GM12878 (cell line): ENCODE measurements at regions not wholly inside any gene's neighbourhood (a gene's known extent, or its start where the extent isn't known, plus 50 kb on each side); places are given as distances from the start of the nearest gene placed in this dataset.

Experiments used
- ATAC-seq: fragments of 200-7000 bp; cut with Tn5 transposase; 3 replicates; pipeline ENCODE4 v1.9.1; 2020; ENCODE audit warnings: mild to moderate bottlenecking, moderate library complexity
- BruUV-seq: library from RNA; stranded (reverse); fragments of 400-500 nt; replicated peaks from 2 replicates; lab custom pipeline; 2021; lab: Mats Ljungman, UMichigan
- CTCF ChIA-PET: fragments of 300-600 bp; sonication (Branson Sonifier 250); formaldehyde crosslinking; extraction: SDS; loops from one replicate; lab custom pipeline; 2021; ENCODE audit warnings: inconsistent platforms; lab: Yijun Ruan, JAX
- POLR2A ChIA-PET: fragments of 350-600 bp; formaldehyde crosslinking; extraction: SDS; loops from one replicate; lab custom pipeline; 2021; ENCODE audit warnings: inconsistent platforms; lab: Charles Lee
- RAD21 ChIA-PET: fragments of 300-600 bp; sonication (Branson Sonifier 250); formaldehyde crosslinking; loops from one replicate; lab custom pipeline; 2023; ENCODE audit warnings: antibody characterized with exemption; ENCODE audit not compliant: unreplicated experiment; lab: Charles Lee
- SMC1A ChIA-PET: fragments of 300-600 bp; sonication (Branson Sonifier 250); formaldehyde crosslinking; loops from one replicate; lab custom pipeline; 2023; ENCODE audit not compliant: unreplicated experiment, uncharacterized antibody; lab: Charles Lee
- DNase-seq: peaks from one replicate; pipeline ENCODE4 v3.0.0-alpha.2; 2011; ENCODE audit warnings: low read depth, low spot score
- FAIRE-seq: peaks from 3 replicates; lab custom pipeline; 2011; peaks lifted over from hg19 to GRCh38; lab: Jason Lieb, UNC
- H2AFZ ChIP-seq: 2 replicates; pipeline ENCODE4 v1.6.0; 2011; ENCODE audit warnings: low read depth, low read length, control low read depth; ENCODE audit not compliant: control insufficient read depth
- H3K27ac ChIP-seq: 2 replicates; pipeline ENCODE4 v1.5.1; 2011; ENCODE audit warnings: control low read depth; ENCODE audit not compliant: control insufficient read depth, insufficient read depth
- H3K27me3 ChIP-seq, 2 experiments: replicated peaks in 1 of 2; 2 replicates each; pipeline versions ENCODE4 v1.6.0 to v1.6.1; 2011; ENCODE audit warnings: low read length in 1 of 2; ENCODE audit not compliant: control insufficient read depth in 2 of 2, insufficient read depth in 2 of 2
- H3K36me3 ChIP-seq, 2 experiments: 2 replicates each; pipeline ENCODE4 v1.5.1; 2011; ENCODE audit warnings: low read length in 1 of 2; ENCODE audit not compliant: control insufficient read depth in 2 of 2, insufficient read depth in 2 of 2
- H3K4me1 ChIP-seq: 2 replicates; pipeline ENCODE4 v1.6.1; 2011; ENCODE audit warnings: mild to moderate bottlenecking, low read length, moderate library complexity, mixed read lengths; ENCODE audit not compliant: control insufficient read depth, insufficient read depth
- H3K4me2 ChIP-seq: 2 replicates; pipeline ENCODE4 v1.6.0; 2011; ENCODE audit warnings: control low read depth; ENCODE audit not compliant: control insufficient read depth, insufficient read depth
- H3K4me3 ChIP-seq: fragments of 200-600 bp; sonication (generic); 2 replicates; pipeline ENCODE4 v1.5.1; 2016
- H3K79me2 ChIP-seq: 2 replicates; pipeline ENCODE4 v1.6.0; 2011; ENCODE audit warnings: low read length; ENCODE audit not compliant: control insufficient read depth, insufficient read depth
- H3K9ac ChIP-seq: 2 replicates; pipeline ENCODE4 v1.8.0; 2011; ENCODE audit warnings: low read length, control low read depth, mixed read lengths; ENCODE audit not compliant: control insufficient read depth, insufficient read depth
- H3K9me3 ChIP-seq: replicated peaks from 3 replicates; pipeline ENCODE4 v1.5.1; 2011; ENCODE audit warnings: mild to moderate bottlenecking, low read length; ENCODE audit not compliant: control insufficient read depth, insufficient read depth
- H4K20me1 ChIP-seq: 2 replicates; pipeline ENCODE4 v1.6.0; 2011; ENCODE audit not compliant: control insufficient read depth, insufficient read depth
- ETV6 ChIP-seq, 2 experiments: fragments of 450-650 bp in 1 of 2; IDR thresholded peaks in 1 of 2; conservative IDR thresholded peaks in 1 of 2; 2 replicates each; pipeline ENCODE4 v1.6.1; 2014; ENCODE audit warnings: antibody characterized with exemption in 1 of 2, borderline replicate concordance in 1 of 2, low read depth in 1 of 2, mild to moderate bottlenecking in 1 of 2, moderate library complexity in 1 of 2
- NFYB ChIP-seq: IDR thresholded peaks from 2 replicates; pipeline ENCODE4 v1.6.1; 2011; ENCODE audit warnings: low read depth, mild to moderate bottlenecking, low read length, improper control_type of control experiment, moderate library complexity; ENCODE audit not compliant: insufficient read depth
- NR2C2 ChIP-seq: IDR thresholded peaks from 2 replicates; pipeline ENCODE4 v1.6.1; 2011; ENCODE audit warnings: borderline replicate concordance, low read depth; ENCODE audit not compliant: control insufficient read depth, insufficient read length
- RAD51 ChIP-seq: fragments of 450-650 bp; IDR thresholded peaks from 2 replicates; pipeline ENCODE4 v1.6.1; 2016; ENCODE audit warnings: moderate library complexity, mild to moderate bottlenecking, inconsistent platforms
- SIN3A ChIP-seq: IDR thresholded peaks from 2 replicates; pipeline ENCODE4 v1.6.1; 2012; ENCODE audit warnings: low read depth, low read length, improper control_type of control experiment
- STAT1 ChIP-seq: fragments of 450-650 bp; conservative IDR thresholded peaks from 2 replicates; pipeline ENCODE4 v1.6.1; 2014; ENCODE audit warnings: antibody characterized with exemption, mild to moderate bottlenecking
- STAT3 ChIP-seq: IDR thresholded peaks from 2 replicates; pipeline ENCODE4 v1.6.1; 2011; ENCODE audit warnings: low read depth, low read length, improper control_type of control experiment
- SUPT20H ChIP-seq: IDR thresholded peaks from 2 replicates; pipeline ENCODE4 v1.6.1; 2011; ENCODE audit warnings: low read depth, mild to moderate bottlenecking, low read length, moderate library complexity, borderline replicate concordance; ENCODE audit not compliant: control insufficient read depth
- SUZ12 ChIP-seq: fragments of 200-600 bp; sonication (generic); IDR thresholded peaks from one replicate; pipeline ENCODE4 v1.6.1; 2018; ENCODE audit warnings: antibody characterized with exemption, mild to moderate bottlenecking; ENCODE audit not compliant: unreplicated experiment
- USF2 ChIP-seq: IDR thresholded peaks from 2 replicates; pipeline ENCODE4 v1.6.1; 2011; ENCODE audit warnings: low read depth, low read length, improper control_type of control experiment, borderline replicate concordance
- YY1 ChIP-seq: IDR thresholded peaks from 2 replicates; pipeline ENCODE4 v1.6.1; 2011; ENCODE audit warnings: low read depth, mild to moderate bottlenecking, low read length
- ZNF592 ChIP-seq: fragments of 450-650 bp; IDR thresholded peaks from 2 replicates; pipeline ENCODE4 v1.6.1; 2017; ENCODE audit warnings: mild to moderate bottlenecking, moderate library complexity
- WGBS: methylation state at CpG from one replicate; pipeline ENCODE4 v1.1.6; 2016; ENCODE audit warnings: low lambda C conversion rate; ENCODE audit not compliant: insufficient replicate concordance, insufficient coverage; ENCODE audit errors: missing lambda C conversion rate; 5-methylcytosine and 5-hydroxymethylcytosine counted together
- in situ Hi-C: fragments of 300-500 bp; cut with MboI; formaldehyde crosslinking; loops from 9 replicates; pipeline ENCODE4 v1.14.3; 2018; ENCODE audit warnings: mixed read lengths
- intact Hi-C: fragments of 100-400 bp; cut with micrococcal nuclease; formaldehyde crosslinking; loops from one replicate; pipeline ENCODE4 v1.14.2; 2022; ENCODE audit not compliant: unreplicated experiment
- TF ChIP-seq, protein P1 (sequence below): IDR thresholded peaks from 2 replicates; pipeline ENCODE4 v1.6.1; 2012; ENCODE audit warnings: low read depth, low read length, improper control_type of control experiment
- TF ChIP-seq, protein P2 (sequence below): fragments of 450-650 bp; conservative IDR thresholded peaks from 2 replicates; pipeline ENCODE4 v1.6.1; 2017; ENCODE audit warnings: mild to moderate bottlenecking, moderate library complexity

GRCh38 chr6:165742047-165742446 is 79.0 kb upstream of the PDE10A start:
- 59% methylated on average over 7 of the region's 7 CpGs for WGBS
- Histone ChIP-seq H3K9ac (no peak overlapping the region), H3K79me2 (no peaks in the 10 kb centered on the region), H2AFZ (no peak overlapping the region), H3K4me2 (no peak overlapping the region), H4K20me1 (no peaks in the 10 kb centered on the region), H3K4me1 (no peaks in the 10 kb centered on the region), H3K27ac (no peak overlapping the region), H3K9me3 (no peaks in the 10 kb centered on the region; the same call in 2 of the 3 replicates), H3K36me3 (no peaks in the 10 kb centered on the region), H3K4me3 (no peak overlapping the region), H3K27me3 (no peaks in the 10 kb centered on the region)
- intact Hi-C loops = no loop called here
- ChIA-PET SMC1A (no interaction called here), CTCF (no interaction called here), POLR2A (no interaction called here), RAD21 (no interaction called here)
- DNase-seq (no peak), ATAC-seq (no peak), FAIRE-seq (no peak)
- no TSS peak for BruUV-seq
- in situ Hi-C loops = no loop called here
- TF ChIP-seq SIN3A (no peak), YY1 (no peak), STAT1 (no peak), STAT3 (no peak), SUZ12 (no peak), ZNF592 (no peak), USF2 (no peak), ETV6 (conservative IDR thresholded peaks at IDR 0.05 in 1 of 2, IDR thresholded peaks at IDR 0.05 in 1 of 2; ENCODE audit: borderline replicate concordance in 1 of 2, low read depth in 1 of 2) (no peak), NFYB (no peak), NR2C2 (no peak), SUPT20H (no peak), RAD51 (no peak)
- TF ChIP-seq, protein P1, sequence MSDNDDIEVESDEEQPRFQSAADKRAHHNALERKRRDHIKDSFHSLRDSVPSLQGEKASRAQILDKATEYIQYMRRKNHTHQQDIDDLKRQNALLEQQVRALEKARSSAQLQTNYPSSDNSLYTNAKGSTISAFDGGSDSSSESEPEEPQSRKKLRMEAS = no peak
- TF ChIP-seq, protein P2, sequence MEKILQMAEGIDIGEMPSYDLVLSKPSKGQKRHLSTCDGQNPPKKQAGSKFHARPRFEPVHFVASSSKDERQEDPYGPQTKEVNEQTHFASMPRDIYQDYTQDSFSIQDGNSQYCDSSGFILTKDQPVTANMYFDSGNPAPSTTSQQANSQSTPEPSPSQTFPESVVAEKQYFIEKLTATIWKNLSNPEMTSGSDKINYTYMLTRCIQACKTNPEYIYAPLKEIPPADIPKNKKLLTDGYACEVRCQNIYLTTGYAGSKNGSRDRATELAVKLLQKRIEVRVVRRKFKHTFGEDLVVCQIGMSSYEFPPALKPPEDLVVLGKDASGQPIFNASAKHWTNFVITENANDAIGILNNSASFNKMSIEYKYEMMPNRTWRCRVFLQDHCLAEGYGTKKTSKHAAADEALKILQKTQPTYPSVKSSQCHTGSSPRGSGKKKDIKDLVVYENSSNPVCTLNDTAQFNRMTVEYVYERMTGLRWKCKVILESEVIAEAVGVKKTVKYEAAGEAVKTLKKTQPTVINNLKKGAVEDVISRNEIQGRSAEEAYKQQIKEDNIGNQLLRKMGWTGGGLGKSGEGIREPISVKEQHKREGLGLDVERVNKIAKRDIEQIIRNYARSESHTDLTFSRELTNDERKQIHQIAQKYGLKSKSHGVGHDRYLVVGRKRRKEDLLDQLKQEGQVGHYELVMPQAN = no peak
